Sigmoid colon (tissue), 6 donors: ENCODE measurements at regions not wholly inside any gene's neighbourhood (a gene's known extent, or its start where the extent isn't known, plus 50 kb on each side); places are given as distances from the start of the nearest gene placed in this dataset.
A peak's percentile ranks its signal among the peaks of the same experiment; 100 is the strongest.

Experiments used
- DNase-seq: peaks from one replicate; pipeline ENCODE4 v3.0.0-alpha.2; 2019
- H3K27ac ChIP-seq, 4 donors: fragments of 200-600 bp; sonication (generic); one replicate each; pipeline ENCODE4 v1.5.1; 2016 to 2019; ENCODE audit warnings: mild to moderate bottlenecking in 1 of 4
- H3K27me3 ChIP-seq, 3 donors: fragments of 200-600 bp; sonication (generic); one replicate each; pipeline ENCODE4 v1.5.1; 2019; ENCODE audit warnings: mild to moderate bottlenecking in 1 of 3
- H3K36me3 ChIP-seq, 4 donors: fragments of 200-600 bp; sonication (generic); one replicate each; pipeline ENCODE4 v1.5.1; 2016 to 2019
- H3K4me1 ChIP-seq, 4 donors: fragments of 200-600 bp; sonication (generic); one replicate each; pipeline ENCODE4 v1.5.1; 2017 to 2019
- H3K4me3 ChIP-seq, 4 donors: fragments of 200-600 bp; sonication (generic); one replicate each; pipeline ENCODE4 v1.5.1; 2017 to 2019; ENCODE audit warnings: mild to moderate bottlenecking in 2 of 4, moderate library complexity in 1 of 4
- H3K9me3 ChIP-seq, 4 donors: fragments of 200-600 bp in 3 of 4; sonication (generic) in 3 of 4; one replicate each; pipeline versions ENCODE4 v1.5.1 to v1.6.1; 2013 to 2019
- EP300 ChIP-seq, 4 donors: sonication (generic); formaldehyde crosslinking; IDR thresholded peaks; one replicate each; pipeline ENCODE4 v1.6.1; 2017; ENCODE audit warnings: antibody characterized with exemption in 4 of 4
- POLR2A ChIP-seq, 2 donors: fragments of 450-650 bp; IDR thresholded peaks; one replicate each; pipeline ENCODE4 v1.6.1; 2016; ENCODE audit warnings: antibody characterized with exemption in 2 of 2, mild to moderate bottlenecking in 2 of 2, moderate library complexity in 2 of 2
- POLR2AphosphoS5 ChIP-seq, 4 donors: sonication (generic); formaldehyde crosslinking; IDR thresholded peaks; one replicate each; pipeline ENCODE4 v1.6.1; 2017; ENCODE audit warnings: antibody characterized with exemption in 4 of 4
- WGBS, 2 donors: extraction: QIAGEN DNeasy Blood & Tissue Kit; methylation state at CpG; one replicate each; pipeline ENCODE4 v1.1.7; 2013; 5-methylcytosine and 5-hydroxymethylcytosine counted together
- intact Hi-C: fragments of 100-400 bp; cut with DNase I; formaldehyde crosslinking; loops from one replicate; pipeline ENCODE4 v1.15.1; 2023
- TF ChIP-seq, protein P1 (sequence below), 4 experiments: fragments of 450-650 bp in 3 of 4; fragments of 200-600 bp in 1 of 4; IDR thresholded peaks; one replicate each; pipeline ENCODE4 v1.5.1; 2016 to 2019; ENCODE audit warnings: antibody characterized with exemption in 4 of 4, mild to moderate bottlenecking in 3 of 4, moderate library complexity in 2 of 4
- donor health status: healthy with polysubstance abuse.
- donor health status: healthy.

DNA sequence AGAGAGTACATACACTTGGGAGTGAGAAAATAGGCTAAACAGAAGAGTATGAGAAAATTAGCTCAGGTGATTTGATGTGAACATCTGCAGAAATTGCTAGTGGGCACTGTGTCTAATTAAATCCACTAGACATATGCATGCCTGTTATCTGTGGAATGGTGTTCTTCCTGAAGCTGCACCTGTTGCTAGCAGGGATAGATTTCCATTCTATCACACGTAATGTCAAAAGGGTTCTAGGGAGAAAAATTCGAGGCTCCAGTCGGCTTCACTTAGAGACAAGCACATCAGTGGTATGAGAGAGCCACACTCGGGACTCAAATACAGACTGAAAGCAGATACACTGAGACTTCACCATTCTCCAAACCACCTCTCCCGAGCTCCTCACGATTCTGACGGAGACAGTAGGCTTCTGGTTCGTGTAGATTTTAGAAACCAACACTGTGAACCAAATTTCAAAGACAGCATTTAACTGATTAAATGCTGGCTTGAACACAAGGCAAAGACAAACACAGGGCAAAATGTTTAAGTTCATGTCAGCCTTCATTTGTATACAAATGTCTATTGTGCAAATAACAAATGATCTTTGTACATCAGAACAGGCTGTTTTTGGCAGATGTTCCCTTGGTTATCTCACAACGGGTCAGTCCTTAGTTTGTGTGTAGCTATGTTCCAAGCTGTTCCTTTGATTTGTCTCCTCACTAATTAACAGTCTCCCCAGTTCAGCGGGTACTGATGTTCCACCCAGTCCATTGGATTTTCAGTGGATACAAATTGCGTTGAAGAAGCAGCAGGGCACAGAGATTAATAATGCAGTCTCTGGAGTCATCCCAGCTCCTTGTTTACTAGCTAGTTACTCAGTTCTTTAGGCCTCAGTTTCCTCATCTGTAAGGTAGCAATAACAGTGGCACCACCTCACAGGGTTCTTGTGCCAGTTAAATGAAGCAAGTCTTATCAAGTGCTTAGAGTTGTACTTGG is 131.0 kb upstream of the IFNGR1 start:
- Histone ChIP-seq H3K4me3 (no peak overlapping the region), H3K27me3 (no peaks in the 10 kb centered on the region), H3K9me3 (no peaks in the 10 kb centered on the region), H3K27ac (no peak overlapping the region), H3K36me3 (no peaks in the 10 kb centered on the region), H3K4me1 (no peaks in the 10 kb centered on the region)
- 72 to 73% methylated on average over 11 of the region's 11 CpGs for WGBS, 2 donors
- DNase-seq, result no peak
- no peak for TF ChIP-seq POLR2AphosphoS5 (IDR thresholded peaks at IDR 0.05)
- TF ChIP-seq EP300 (IDR thresholded peaks at IDR 0.05), result no peak
- TF ChIP-seq, protein P1, sequence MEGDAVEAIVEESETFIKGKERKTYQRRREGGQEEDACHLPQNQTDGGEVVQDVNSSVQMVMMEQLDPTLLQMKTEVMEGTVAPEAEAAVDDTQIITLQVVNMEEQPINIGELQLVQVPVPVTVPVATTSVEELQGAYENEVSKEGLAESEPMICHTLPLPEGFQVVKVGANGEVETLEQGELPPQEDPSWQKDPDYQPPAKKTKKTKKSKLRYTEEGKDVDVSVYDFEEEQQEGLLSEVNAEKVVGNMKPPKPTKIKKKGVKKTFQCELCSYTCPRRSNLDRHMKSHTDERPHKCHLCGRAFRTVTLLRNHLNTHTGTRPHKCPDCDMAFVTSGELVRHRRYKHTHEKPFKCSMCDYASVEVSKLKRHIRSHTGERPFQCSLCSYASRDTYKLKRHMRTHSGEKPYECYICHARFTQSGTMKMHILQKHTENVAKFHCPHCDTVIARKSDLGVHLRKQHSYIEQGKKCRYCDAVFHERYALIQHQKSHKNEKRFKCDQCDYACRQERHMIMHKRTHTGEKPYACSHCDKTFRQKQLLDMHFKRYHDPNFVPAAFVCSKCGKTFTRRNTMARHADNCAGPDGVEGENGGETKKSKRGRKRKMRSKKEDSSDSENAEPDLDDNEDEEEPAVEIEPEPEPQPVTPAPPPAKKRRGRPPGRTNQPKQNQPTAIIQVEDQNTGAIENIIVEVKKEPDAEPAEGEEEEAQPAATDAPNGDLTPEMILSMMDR (IDR thresholded peaks at IDR 0.05), result no peak
- no peak for TF ChIP-seq POLR2A (IDR thresholded peaks at IDR 0.05)
- intact Hi-C loops, result no loop called here

DNA sequence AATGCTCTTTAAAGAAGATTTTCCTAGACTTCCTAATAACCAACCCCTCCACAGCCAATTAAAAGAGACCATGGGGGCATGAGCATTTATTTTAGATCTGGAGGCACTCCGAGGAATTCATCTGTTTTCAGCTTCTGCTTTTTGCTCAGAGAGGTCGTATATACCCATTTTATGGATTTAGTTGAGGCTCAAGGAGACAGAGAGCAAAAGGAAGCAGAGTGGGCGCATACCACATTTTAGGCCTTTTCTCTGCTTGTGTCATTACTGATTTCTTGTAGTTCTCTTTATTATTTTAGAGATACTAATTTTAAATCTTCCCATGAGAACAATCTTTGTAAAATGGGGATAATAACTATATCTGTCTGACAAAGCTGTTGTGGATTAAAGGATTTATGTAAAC is 129.6 kb upstream of the IFNGR1 start:
- TF ChIP-seq POLR2A (IDR thresholded peaks at IDR 0.05) (no peak), POLR2AphosphoS5 (IDR thresholded peaks at IDR 0.05) (no peak), EP300 (IDR thresholded peaks at IDR 0.05) (no peak)
- TF ChIP-seq, protein P1 (IDR thresholded peaks at IDR 0.05), result no peak
- Histone ChIP-seq H3K4me1 (no peaks in the 10 kb centered on the region), H3K27ac (no peak overlapping the region), H3K4me3 (no peak overlapping the region), H3K36me3 (no peaks in the 10 kb centered on the region), H3K27me3 (no peaks in the 10 kb centered on the region), H3K9me3 (no peaks in the 10 kb centered on the region)
- WGBS, 2 donors, result 89% methylated on average over 3 of the region's 3 CpGs
- intact Hi-C loops, result no loop called here
- DNase-seq, result no peak

DNA sequence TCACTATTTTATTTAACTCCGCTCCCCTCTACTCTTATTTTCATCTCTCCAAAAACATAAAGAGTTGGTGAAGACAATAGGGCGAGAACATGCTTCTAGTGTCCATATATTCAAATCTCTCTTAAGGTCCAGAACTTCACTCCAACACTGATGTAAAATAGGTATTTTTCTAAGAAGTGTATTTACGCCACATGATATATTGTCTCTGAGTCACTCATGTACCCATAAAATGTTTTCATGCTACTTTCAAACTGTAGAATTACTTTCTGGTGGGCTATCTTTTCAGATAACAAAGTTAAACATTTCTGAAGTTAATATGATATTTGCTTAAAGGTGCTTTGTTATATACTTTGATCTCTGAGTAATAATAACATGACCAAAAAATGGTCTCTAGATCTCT is 124.1 kb upstream of the IFNGR1 start:
- H3K4me3 ChIP-seq, result no peak overlapping the region

DNA sequence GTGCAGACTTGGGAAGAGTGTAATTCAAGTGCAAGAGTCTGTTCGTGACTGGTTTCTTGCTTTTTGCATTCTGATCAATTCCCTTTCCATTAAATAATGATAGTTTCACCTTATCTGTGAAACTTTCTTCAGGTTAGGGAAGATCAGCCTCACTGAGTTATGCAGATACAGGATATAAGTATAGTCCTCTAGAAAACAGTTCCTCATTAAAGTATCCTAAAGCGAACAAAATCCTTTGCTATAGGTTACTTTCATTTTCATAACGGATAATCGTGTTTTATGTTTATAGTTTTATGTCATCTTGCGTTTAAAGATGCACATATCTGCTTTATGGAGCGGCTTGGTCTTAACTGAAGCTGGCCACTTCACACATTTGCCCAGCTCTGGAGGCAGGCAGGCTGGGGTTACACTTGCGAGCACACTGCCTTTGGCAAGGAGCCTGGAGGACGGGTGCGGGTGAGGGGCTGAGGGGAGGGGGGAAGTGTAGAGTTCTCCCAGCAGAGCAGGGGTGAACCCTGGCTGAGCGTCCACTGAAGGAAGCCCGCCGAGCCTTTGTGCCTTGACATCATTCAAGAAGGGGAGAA is 123.5 kb upstream of the IFNGR1 start:
- no peaks in the 10 kb centered on the region for H3K36me3 ChIP-seq
- peak overlapping the region in 3 of 4 donors; percentile 29 to 40 (median 36) for H3K4me3 ChIP-seq
- H3K9me3 ChIP-seq, result no peaks in the 10 kb centered on the region
- intact Hi-C loops, result no loop called here
- H3K27ac ChIP-seq, result no peak overlapping the region
- peaks cover 0 to 15% (median 12%) of the 10 kb centered on the region in 4 donors for H3K4me1 ChIP-seq
- no peak for TF ChIP-seq POLR2AphosphoS5 (IDR thresholded peaks at IDR 0.05)
- TF ChIP-seq POLR2A (IDR thresholded peaks at IDR 0.05), result no peak
- TF ChIP-seq EP300 (IDR thresholded peaks at IDR 0.05), result no peak
- TF ChIP-seq, protein P1 (IDR thresholded peaks at IDR 0.05), result no peak
- no peaks in the 10 kb centered on the region for H3K27me3 ChIP-seq
- WGBS, 2 donors, result 15 to 30% methylated on average over 12 of the region's 12 CpGs
- DNase-seq, result no peak

More for the DNA sequence above, 124.1 kb upstream of the IFNGR1 start:
- no peaks in the 10 kb centered on the region for H3K36me3 ChIP-seq
- WGBS, 2 donors, result 63 to 86% methylated on average over 3 of the region's 3 CpGs
- TF ChIP-seq POLR2AphosphoS5 (IDR thresholded peaks at IDR 0.05) (no peak), EP300 (IDR thresholded peaks at IDR 0.05) (no peak), POLR2A (IDR thresholded peaks at IDR 0.05) (no peak)
- TF ChIP-seq, protein P1 (IDR thresholded peaks at IDR 0.05), result no peak
- peaks cover 0 to 15% (median 12%) of the 10 kb centered on the region in 4 donors for H3K4me1 ChIP-seq
- H3K27ac ChIP-seq, result no peak overlapping the region
- H3K9me3 ChIP-seq, result no peaks in the 10 kb centered on the region
- no peaks in the 10 kb centered on the region for H3K27me3 ChIP-seq
- intact Hi-C loops, result no loop called here
- no peak for DNase-seq
